Prostate gland (tissue), 2 donors: ENCODE measurements at regions not wholly inside any gene's neighbourhood (a gene's known extent, or its start where the extent isn't known, plus 50 kb on each side); places are given as distances from the start of the nearest gene placed in this dataset.

Source experiments
- DNase-seq: peaks from one replicate; pipeline ENCODE4 v3.0.0-alpha.2; 2019; ENCODE audit warnings: low spot score
- H3K27ac ChIP-seq, 2 donors: fragments of 200-600 bp; sonication (generic); 2 replicates each; pipeline ENCODE4 v1.5.1; 2017 to 2019
- H3K27me3 ChIP-seq: fragments of 200-600 bp; sonication (generic); replicated peaks from 2 replicates; pipeline ENCODE4 v1.5.1; 2019; ENCODE audit not compliant: insufficient read depth
- H3K36me3 ChIP-seq, 2 donors: fragments of 200-600 bp; sonication (generic); 1 replicate in 1 of 2; 2 replicates in 1 of 2; pipeline versions ENCODE4 v1.5.1 to v1.8.1; 2017 to 2019
- H3K4me1 ChIP-seq: fragments of 200-600 bp; sonication (generic); replicated peaks from 2 replicates; pipeline ENCODE4 v1.5.1; 2019
- H3K4me3 ChIP-seq, 2 donors: fragments of 200-600 bp; sonication (generic); 2 replicates each; pipeline ENCODE4 v1.5.1; 2017 to 2019
- H3K9me3 ChIP-seq: fragments of 200-600 bp; sonication (generic); 2 replicates; pipeline ENCODE4 v1.5.1; 2017
- CTCF ChIP-seq, 4 experiments: fragments of 200-600 bp in 2 of 4; fragments of 450-650 bp in 2 of 4; sonication (generic) in 2 of 4; IDR thresholded peaks; 1 replicate in 3 of 4; 2 replicates in 1 of 4; pipeline ENCODE4 v1.5.1; 2016 to 2019; ENCODE audit warnings: antibody characterized with exemption in 4 of 4, mild to moderate bottlenecking in 2 of 4, moderate library complexity in 2 of 4
- POLR2A ChIP-seq: fragments of 450-650 bp; IDR thresholded peaks from one replicate; pipeline ENCODE4 v1.6.1; 2016; ENCODE audit warnings: antibody characterized with exemption, mild to moderate bottlenecking
- POLR2AphosphoS5 ChIP-seq: sonication (generic); formaldehyde crosslinking; IDR thresholded peaks from one replicate; pipeline ENCODE4 v1.6.1; 2017; ENCODE audit warnings: antibody characterized with exemption
- WGBS: methylation state at CpG from one replicate; pipeline ENCODE4 v1.1.5; 2018; 5-methylcytosine and 5-hydroxymethylcytosine counted together
- intact Hi-C: fragments of 100-400 bp; cut with DNase I; formaldehyde crosslinking; loops from one replicate; pipeline ENCODE4 v1.14.2; 2022

- Histone ChIP-seq H3K4me3 (no peak overlapping the region), H3K9me3 (no peaks in the 10 kb centered on the region), H3K36me3 (no peaks in the 10 kb centered on the region), H3K4me1 (no peaks in the 10 kb centered on the region), H3K27me3 (no peaks in the 10 kb centered on the region), H3K27ac (no peak overlapping the region)
- DNase-seq, result no peak
- TF ChIP-seq CTCF (IDR thresholded peaks at IDR 0.05) (no peak), POLR2AphosphoS5 (no peak), POLR2A (no peak)
- intact Hi-C loops, result no loop called here
- WGBS, result 77% methylated on average over 14 of the region's 14 CpGs
Observed at GRCh38 chr15:62934236-62934971, 108.1 kb upstream of the TPM1 start.

- Histone ChIP-seq H3K27me3 (no peaks in the 10 kb centered on the region), H3K4me3 (no peak overlapping the region), H3K4me1 (no peaks in the 10 kb centered on the region), H3K9me3 (no peaks in the 10 kb centered on the region), H3K36me3 (no peaks in the 10 kb centered on the region), H3K27ac (no peak overlapping the region)
- 67% methylated on average over 12 of the region's 12 CpGs for WGBS
- no peak for DNase-seq
- intact Hi-C loops, result no loop called here
- TF ChIP-seq POLR2A (no peak), POLR2AphosphoS5 (no peak)
Observed at GRCh38 chr15:62935300-62936081, 107.1 kb upstream of the TPM1 start.

GRCh38 chr15:62938825-62939224 lies 103.7 kb upstream of the TPM1 start:
- no peak for TF ChIP-seq POLR2AphosphoS5
- no peak for TF ChIP-seq POLR2A
- TF ChIP-seq CTCF (IDR thresholded peaks at IDR 0.05), result no peak
- no peaks in the 10 kb centered on the region for H3K27me3 ChIP-seq
- H3K4me3 ChIP-seq, result no peak overlapping the region
- intact Hi-C loops, result no loop called here
- DNase-seq, result no peak
- no peaks in the 10 kb centered on the region for H3K36me3 ChIP-seq
- no peaks in the 10 kb centered on the region for H3K4me1 ChIP-seq
- no peak overlapping the region for H3K27ac ChIP-seq
- 87% methylated on average over 3 of the region's 3 CpGs for WGBS
- H3K9me3 ChIP-seq, result no peaks in the 10 kb centered on the region

DNA sequence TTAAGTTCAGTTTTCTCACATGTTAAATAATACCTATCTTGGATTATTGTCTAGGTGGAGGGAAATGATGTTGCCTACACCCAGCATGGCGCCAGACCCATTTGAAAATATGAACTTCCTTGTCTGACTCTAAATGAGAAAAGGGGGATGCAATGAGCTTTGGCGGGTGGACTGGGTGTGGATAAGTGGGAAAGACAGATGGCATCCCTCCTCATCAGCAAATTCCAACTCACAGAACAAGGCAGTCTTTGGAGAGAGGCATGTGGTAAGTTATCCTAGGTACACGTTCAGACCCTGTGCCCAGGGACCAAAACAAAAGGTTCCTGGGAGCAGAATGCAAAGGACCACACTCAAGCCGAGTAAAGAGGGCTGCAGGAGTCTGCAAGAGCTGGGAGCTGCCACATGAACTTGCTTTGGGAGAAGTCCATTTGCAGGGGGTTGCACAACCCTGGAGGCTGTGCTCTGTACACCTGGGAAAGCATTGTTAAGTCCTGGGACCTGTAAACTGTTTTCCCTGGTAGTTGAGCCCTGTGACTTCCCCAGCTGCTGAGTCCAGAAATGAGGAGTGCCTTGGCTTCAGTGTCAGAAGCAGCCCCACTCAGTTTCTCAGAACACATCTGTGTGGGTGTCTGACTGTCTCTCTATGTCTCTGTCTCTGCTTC lies 102.3 kb upstream of the TPM1 start:
- intact Hi-C loops, result loop anchor here (5.0 kb wide), 1 partner anchor 87 kb away; no protein-coding TSS in a partner anchor
- no peak for DNase-seq
- TF ChIP-seq POLR2AphosphoS5 (no peak), CTCF (IDR thresholded peaks at IDR 0.05) (no peak)
- H3K27ac ChIP-seq, result peak overlapping the region; percentile 33 to 49
- H3K9me3 ChIP-seq, result no peaks in the 10 kb centered on the region
- no peaks in the 10 kb centered on the region for H3K27me3 ChIP-seq
- 60% methylated on average over 4 of the region's 4 CpGs for WGBS
- H3K4me1 ChIP-seq, result no peaks in the 10 kb centered on the region
- H3K4me3 ChIP-seq, result no peak overlapping the region
- H3K36me3 ChIP-seq, result no peaks in the 10 kb centered on the region

DNA sequence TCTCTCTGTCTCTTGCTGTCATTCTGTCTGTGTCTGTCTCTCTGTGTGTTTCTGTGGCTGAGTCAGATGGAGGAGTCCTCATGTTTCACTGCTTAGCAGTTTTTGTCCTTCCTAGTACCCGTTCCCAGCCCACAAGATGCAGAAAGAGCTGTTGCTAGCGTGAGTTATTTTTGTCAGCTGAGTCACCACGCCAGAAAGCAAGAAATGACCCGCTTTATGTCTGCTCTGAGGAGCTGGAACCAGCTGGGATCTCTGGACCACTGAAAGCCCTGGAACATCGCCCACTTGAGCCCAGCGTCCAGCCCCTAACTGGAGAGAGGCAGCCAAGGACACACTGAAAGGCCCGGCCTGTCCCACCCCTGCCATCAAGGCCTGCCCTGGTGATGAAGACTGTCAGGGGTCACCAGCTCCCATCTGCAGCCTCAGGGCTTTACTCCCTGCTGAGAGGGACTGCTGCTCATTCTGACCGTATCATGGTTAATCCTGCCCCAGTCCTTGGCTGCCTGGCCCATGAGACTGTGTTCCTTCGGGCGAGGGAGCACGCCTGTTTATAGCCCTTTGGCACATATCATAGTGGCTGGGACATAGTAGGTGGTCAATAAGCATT lies 101.7 kb upstream of the TPM1 start:
- no peak overlapping the region for H3K4me3 ChIP-seq
- TF ChIP-seq POLR2AphosphoS5 (peak; percentile 51), CTCF (IDR thresholded peaks at IDR 0.05) (no peak)
- intact Hi-C loops, result loop anchor here (5.0 kb wide), 1 partner anchor 86 kb away; no protein-coding TSS in a partner anchor
- H3K36me3 ChIP-seq, result no peaks in the 10 kb centered on the region
- H3K9me3 ChIP-seq, result no peaks in the 10 kb centered on the region
- H3K27me3 ChIP-seq, result no peaks in the 10 kb centered on the region
- peak overlapping the region; percentile 33 to 54 for H3K27ac ChIP-seq
- DNase-seq, result no peak
- WGBS, result 50% methylated on average over 11 of the region's 11 CpGs
- no peaks in the 10 kb centered on the region for H3K4me1 ChIP-seq
